D721Med (cell line): ENCODE measurements at regions not wholly inside any gene's neighbourhood (a gene's known extent, or its start where the extent isn't known, plus 50 kb on each side); places are given as distances from the start of the nearest gene placed in this dataset.

Experiments used
- DNase-seq: peaks from one replicate; pipeline ENCODE4 v3.0.0; 2011; ENCODE audit warnings: low spot score; ENCODE audit not compliant: insufficient read length
- FAIRE-seq: peaks from 2 replicates; lab custom pipeline; 2011; peaks lifted over from hg19 to GRCh38; lab: Jason Lieb, UNC
- CTCF ChIP-seq: IDR thresholded peaks from 2 replicates; pipeline ENCODE4 v1.5.1; 2012; ENCODE audit warnings: mild to moderate bottlenecking, control low read depth; ENCODE audit not compliant: insufficient read depth; ENCODE audit errors: missing control alignments

GRCh38 chr2:21262426-21262940, 138.7 kb downstream of the TDRD15 start:
- no peak for FAIRE-seq
- TF ChIP-seq CTCF: no peak
- no peak for DNase-seq

- TF ChIP-seq CTCF: no peak
- FAIRE-seq (no peak), DNase-seq (no peak)
Measured at GRCh38 chr2:21263622-21264021, 139.9 kb downstream of the TDRD15 start.

GRCh38 chr2:21265752-21266151, 142.0 kb downstream of the TDRD15 start:
- FAIRE-seq: no peak
- no peak for TF ChIP-seq CTCF
- DNase-seq: no peak

DNA sequence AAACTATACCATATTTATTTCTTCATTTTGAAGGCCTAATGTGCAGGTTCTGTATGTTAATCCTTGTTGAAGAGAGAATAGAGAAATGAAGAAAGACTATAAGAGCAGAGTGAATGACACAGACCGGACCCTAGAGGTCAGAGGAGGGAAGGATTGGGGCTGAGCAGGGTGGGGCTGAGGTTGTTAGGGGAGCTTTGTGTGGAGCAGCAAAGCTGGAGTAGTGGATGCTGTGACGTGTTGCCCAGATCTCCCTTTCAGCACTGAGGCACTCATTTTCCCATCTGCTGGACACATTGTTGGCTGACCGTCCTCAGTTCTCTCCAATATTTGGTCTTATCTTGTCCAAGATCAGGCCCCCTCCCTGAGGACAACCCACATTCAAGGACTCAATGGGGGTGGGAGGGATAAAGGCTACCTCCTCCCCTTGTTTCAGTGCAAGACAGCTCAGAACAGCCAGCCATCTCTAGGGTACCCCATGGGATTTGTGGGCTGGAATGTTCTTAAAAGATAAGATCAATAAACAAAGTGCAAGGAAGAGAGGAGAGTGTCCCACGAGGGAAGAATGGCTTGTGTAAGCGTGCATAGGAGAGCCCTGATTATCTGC, 143.6 kb downstream of the TDRD15 start:
- no peak for TF ChIP-seq CTCF
- no peak for DNase-seq
- no peak for FAIRE-seq

GRCh38 chr2:21268197-21268877, 144.6 kb downstream of the TDRD15 start:
- DNase-seq: no peak
- TF ChIP-seq CTCF: no peak
- no peak for FAIRE-seq

- no peak for TF ChIP-seq CTCF
- DNase-seq (no peak), FAIRE-seq (no peak)
Measured at GRCh38 chr2:21268878-21269224, 145.1 kb downstream of the TDRD15 start.

- TF ChIP-seq CTCF: no peak
- DNase-seq: no peak
- FAIRE-seq: no peak
Measured at GRCh38 chr2:21269382-21269781, 145.6 kb downstream of the TDRD15 start.
